ENCODE measurements at regions not wholly inside any gene's neighbourhood (a gene's known extent, or its start where the extent isn't known, plus 50 kb on each side); places are given as distances from the start of the nearest gene placed in this dataset.

GRCh38 chr2:228611171-228611570 is 429.7 kb upstream of the SPHKAP start:
- TF ChIP-seq, protein P1, sequence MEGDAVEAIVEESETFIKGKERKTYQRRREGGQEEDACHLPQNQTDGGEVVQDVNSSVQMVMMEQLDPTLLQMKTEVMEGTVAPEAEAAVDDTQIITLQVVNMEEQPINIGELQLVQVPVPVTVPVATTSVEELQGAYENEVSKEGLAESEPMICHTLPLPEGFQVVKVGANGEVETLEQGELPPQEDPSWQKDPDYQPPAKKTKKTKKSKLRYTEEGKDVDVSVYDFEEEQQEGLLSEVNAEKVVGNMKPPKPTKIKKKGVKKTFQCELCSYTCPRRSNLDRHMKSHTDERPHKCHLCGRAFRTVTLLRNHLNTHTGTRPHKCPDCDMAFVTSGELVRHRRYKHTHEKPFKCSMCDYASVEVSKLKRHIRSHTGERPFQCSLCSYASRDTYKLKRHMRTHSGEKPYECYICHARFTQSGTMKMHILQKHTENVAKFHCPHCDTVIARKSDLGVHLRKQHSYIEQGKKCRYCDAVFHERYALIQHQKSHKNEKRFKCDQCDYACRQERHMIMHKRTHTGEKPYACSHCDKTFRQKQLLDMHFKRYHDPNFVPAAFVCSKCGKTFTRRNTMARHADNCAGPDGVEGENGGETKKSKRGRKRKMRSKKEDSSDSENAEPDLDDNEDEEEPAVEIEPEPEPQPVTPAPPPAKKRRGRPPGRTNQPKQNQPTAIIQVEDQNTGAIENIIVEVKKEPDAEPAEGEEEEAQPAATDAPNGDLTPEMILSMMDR (conservative IDR thresholded peaks at IDR 0.05; ENCODE audit: low read length): no peak
- TF ChIP-seq EZH2phosphoT487 (IDR thresholded peaks at IDR 0.05; ENCODE audit: borderline replicate concordance): no peak

Data from Loucy (cell line).